Erythroblast (primary cell): ENCODE measurements at regions not wholly inside any gene's neighbourhood (a gene's known extent, or its start where the extent isn't known, plus 50 kb on each side); places are given as distances from the start of the nearest gene placed in this dataset.

Experiments
- GATA1 ChIP-seq: IDR thresholded peaks from 2 replicates; pipeline ENCODE4 v1.6.1; 2011; ENCODE audit warnings: low read depth, mild to moderate bottlenecking, control low read depth, low read length, moderate library complexity
- POLR2A ChIP-seq: IDR thresholded peaks from 2 replicates; pipeline ENCODE4 v1.6.1; 2011; ENCODE audit warnings: mild to moderate bottlenecking, low read length

- TF ChIP-seq POLR2A, result no peak
- TF ChIP-seq GATA1, result no peak
Observed at GRCh38 chr15:96807361-96807760, 476.9 kb downstream of the NR2F2 start.
